Cardiac fibroblast (primary cell): ENCODE measurements at regions not wholly inside any gene's neighbourhood (a gene's known extent, or its start where the extent isn't known, plus 50 kb on each side); places are given as distances from the start of the nearest gene placed in this dataset.

Experiments used
- DNase-seq, 2 donors: peaks; one replicate each; pipeline versions ENCODE4 v3.0.0 to v3.0.0-alpha.2; 2010; ENCODE audit warnings: low read depth in 2 of 2
- H3K4me3 ChIP-seq, 2 donors: replicated peaks in 1 of 2; 1 replicate in 1 of 2; 2 replicates in 1 of 2; pipeline ENCODE4 v1.5.1; 2011; ENCODE audit warnings: low read depth in 2 of 2, low read length in 2 of 2, mild to moderate bottlenecking in 2 of 2, moderate library complexity in 1 of 2
- TF ChIP-seq, protein P1 (sequence below): IDR thresholded peaks from one replicate; pipeline ENCODE4 v1.5.1; 2011; ENCODE audit warnings: low read depth, mild to moderate bottlenecking, low read length, inconsistent platforms

DNA sequence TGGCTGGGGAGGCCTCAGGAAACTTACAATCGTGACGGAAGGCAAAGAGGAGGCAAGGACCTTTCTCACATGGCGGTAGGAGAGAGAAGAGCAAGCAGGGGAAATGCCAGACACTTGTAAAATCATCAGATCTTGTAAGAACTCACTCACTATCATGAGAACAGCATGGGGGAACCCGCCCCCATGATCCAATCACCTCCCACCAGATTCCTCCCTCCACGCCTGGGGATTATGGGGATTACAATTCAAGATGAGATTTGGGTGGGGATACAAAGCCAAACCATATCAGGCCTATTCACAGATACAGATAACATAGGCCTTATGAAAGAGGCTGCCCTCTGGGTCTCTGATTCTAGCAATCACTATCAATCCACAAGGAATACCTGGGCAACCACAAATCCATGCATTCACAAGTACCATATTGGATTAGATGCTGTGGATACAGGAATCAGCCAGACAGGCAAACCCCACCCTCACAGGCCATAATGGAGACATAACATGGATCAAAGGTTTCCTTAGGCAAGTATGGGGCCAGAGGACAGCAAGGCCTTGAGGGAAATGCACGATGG lies 284.9 kb downstream of the SOX9 start:
- TF ChIP-seq, protein P1, sequence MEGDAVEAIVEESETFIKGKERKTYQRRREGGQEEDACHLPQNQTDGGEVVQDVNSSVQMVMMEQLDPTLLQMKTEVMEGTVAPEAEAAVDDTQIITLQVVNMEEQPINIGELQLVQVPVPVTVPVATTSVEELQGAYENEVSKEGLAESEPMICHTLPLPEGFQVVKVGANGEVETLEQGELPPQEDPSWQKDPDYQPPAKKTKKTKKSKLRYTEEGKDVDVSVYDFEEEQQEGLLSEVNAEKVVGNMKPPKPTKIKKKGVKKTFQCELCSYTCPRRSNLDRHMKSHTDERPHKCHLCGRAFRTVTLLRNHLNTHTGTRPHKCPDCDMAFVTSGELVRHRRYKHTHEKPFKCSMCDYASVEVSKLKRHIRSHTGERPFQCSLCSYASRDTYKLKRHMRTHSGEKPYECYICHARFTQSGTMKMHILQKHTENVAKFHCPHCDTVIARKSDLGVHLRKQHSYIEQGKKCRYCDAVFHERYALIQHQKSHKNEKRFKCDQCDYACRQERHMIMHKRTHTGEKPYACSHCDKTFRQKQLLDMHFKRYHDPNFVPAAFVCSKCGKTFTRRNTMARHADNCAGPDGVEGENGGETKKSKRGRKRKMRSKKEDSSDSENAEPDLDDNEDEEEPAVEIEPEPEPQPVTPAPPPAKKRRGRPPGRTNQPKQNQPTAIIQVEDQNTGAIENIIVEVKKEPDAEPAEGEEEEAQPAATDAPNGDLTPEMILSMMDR = no peak
- H3K4me3 ChIP-seq = no peak overlapping the region
- no peak for DNase-seq

DNA sequence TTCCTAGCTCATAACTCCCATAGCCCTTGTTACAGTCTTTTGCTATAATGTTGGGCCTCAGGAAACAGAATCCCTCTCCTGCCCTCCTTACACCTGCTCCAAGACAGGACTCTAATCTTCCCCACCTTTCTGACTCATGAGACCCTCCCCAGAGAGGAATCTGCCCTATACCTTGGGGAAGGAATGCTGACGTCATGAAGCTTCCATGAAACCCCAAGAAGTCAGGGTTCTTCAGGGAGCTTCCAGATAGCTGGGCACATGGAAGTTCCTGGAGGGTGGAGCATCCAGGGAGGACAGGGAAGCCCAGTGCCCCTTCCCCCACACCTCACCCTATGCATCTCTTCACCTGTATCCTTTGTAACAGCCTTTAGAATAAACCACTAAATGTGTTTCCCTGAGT lies 285.7 kb downstream of the SOX9 start:
- H3K4me3 ChIP-seq = no peak overlapping the region
- TF ChIP-seq, protein P1 = no peak
- no peak for DNase-seq

DNA sequence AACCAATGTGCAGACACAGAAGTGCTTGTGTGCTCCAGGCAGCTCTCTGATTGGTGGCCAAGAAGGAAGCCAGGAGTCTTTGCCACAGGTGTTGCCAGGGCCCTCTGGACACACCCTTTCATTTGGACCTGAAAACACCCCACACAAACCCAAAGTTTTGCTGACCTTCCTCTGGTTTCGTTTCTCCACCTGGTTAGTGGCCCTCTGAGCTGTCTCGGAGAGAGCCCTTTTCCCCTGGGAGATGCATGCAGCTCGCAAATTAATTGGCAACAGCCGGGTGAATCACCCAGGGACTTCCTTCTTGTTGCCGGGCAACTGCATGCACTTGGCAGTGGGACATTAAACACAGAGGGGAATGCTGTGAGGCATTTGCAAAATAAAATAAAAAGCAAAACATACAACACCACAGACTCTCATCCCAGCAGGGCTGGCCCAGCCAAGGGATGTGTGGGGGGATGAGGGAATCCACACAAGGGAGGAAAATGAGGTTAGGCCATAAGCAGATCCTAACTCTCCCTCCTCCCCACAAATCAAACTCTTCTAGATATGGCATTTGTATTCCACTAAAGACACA lies 286.6 kb downstream of the SOX9 start:
- DNase-seq = peak; percentile 94 to 98
- TF ChIP-seq, protein P1 = no peak
- H3K4me3 ChIP-seq = no peak overlapping the region

- TF ChIP-seq, protein P1 = no peak
- no peak overlapping the region for H3K4me3 ChIP-seq
Measured at GRCh38 chr17:72407931-72408330, 287.1 kb downstream of the SOX9 start.

GRCh38 chr17:72408641-72409040 lies 287.8 kb downstream of the SOX9 start:
- TF ChIP-seq, protein P1 = no peak
- no peak overlapping the region for H3K4me3 ChIP-seq
- no peak for DNase-seq

More at GRCh38 chr17:72407931-72408330, 287.1 kb downstream of the SOX9 start:
- DNase-seq = no peak

DNA sequence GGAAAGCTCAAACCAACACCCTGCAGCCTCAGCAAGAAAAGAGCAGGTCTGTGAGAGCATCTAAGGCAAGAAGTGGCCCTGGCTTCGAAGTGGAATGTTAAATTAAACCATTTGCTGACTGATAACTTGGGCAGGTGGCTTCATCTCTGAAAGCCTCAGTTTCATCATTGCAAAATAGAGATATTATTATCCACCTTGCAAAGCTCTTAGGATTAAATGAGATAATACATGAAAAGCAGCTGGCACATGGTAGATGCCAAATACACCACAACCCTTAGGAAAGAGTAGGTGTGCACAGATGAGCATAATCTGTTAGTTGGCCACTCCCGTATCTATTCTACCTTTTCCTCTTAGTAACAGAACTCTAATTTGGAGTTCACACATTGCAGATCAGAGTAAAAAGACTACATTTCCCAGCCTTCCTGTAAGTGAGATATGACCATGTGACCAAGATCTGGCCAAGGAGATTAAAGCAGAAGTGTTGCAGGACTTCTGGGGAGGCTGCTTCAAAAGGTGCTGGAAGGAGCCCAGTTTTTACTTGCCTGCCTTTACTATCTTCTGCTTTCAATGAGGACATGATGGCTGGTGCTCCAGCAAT lies 288.7 kb downstream of the SOX9 start:
- DNase-seq = no peak
- H3K4me3 ChIP-seq = no peak overlapping the region
- TF ChIP-seq, protein P1 = no peak
